Endodermal cell (in vitro differentiated cells): ENCODE measurements at regions not wholly inside any gene's neighbourhood (a gene's known extent, or its start where the extent isn't known, plus 50 kb on each side); places are given as distances from the start of the nearest gene placed in this dataset.

ENCODE experiments used
- DNase-seq: peaks from one replicate; pipeline ENCODE4 v3.0.0-alpha.2; 2017
- H3K27ac ChIP-seq: 2 replicates; pipeline ENCODE4 v1.5.1; 2013; ENCODE audit warnings: mild to moderate bottlenecking, low read depth, low read length, moderate library complexity
- H3K27me3 ChIP-seq: 2 replicates; pipeline ENCODE4 v1.6.1; 2013; ENCODE audit warnings: mild to moderate bottlenecking, low read length, moderate library complexity; ENCODE audit not compliant: insufficient read depth, control insufficient read depth, poor library complexity, severe bottlenecking
- H3K36me3 ChIP-seq: 2 replicates; pipeline ENCODE4 v1.7.0; 2013; ENCODE audit warnings: mild to moderate bottlenecking, low read length, moderate library complexity; ENCODE audit not compliant: control insufficient read depth, insufficient read depth
- H3K4me1 ChIP-seq: one replicate; pipeline ENCODE4 v1.7.0; 2013; ENCODE audit warnings: low read length; ENCODE audit not compliant: control insufficient read depth, insufficient read depth
- H3K4me3 ChIP-seq: 2 replicates; pipeline ENCODE4 v1.5.1; 2013; ENCODE audit warnings: mild to moderate bottlenecking, low read length, moderate library complexity
- H3K9ac ChIP-seq: 2 replicates; pipeline ENCODE4 v1.6.1; 2013; ENCODE audit warnings: mild to moderate bottlenecking, low read length, moderate library complexity; ENCODE audit not compliant: poor library complexity, severe bottlenecking; ENCODE audit errors: extremely low read depth
- H3K9me3 ChIP-seq: 2 replicates; pipeline ENCODE4 v1.6.1; 2013; ENCODE audit warnings: mild to moderate bottlenecking, low read length, moderate library complexity; ENCODE audit not compliant: control insufficient read depth
- H3K27ac Mint-ChIP-seq: 2 replicates; pipeline ENCODE4 v1.8.0; 2020; ENCODE audit warnings: mixed read lengths
- H3K27me3 Mint-ChIP-seq: 2 replicates; pipeline ENCODE4 v1.8.0; 2021; ENCODE audit warnings: mild to moderate bottlenecking, mixed read lengths; ENCODE audit not compliant: insufficient read depth
- H3K36me3 Mint-ChIP-seq: 2 replicates; pipeline ENCODE4 v1.8.0; 2020; ENCODE audit warnings: low read depth, mixed read lengths
- H3K4me1 Mint-ChIP-seq: 2 replicates; pipeline ENCODE4 v1.8.0; 2020; ENCODE audit warnings: mixed read lengths
- H3K4me3 Mint-ChIP-seq: 2 replicates; pipeline ENCODE4 v1.8.0; 2020; ENCODE audit warnings: mild to moderate bottlenecking, moderate library complexity, mixed read lengths
- H3K9me3 Mint-ChIP-seq: 2 replicates; pipeline ENCODE4 v1.8.0; 2020; ENCODE audit warnings: mild to moderate bottlenecking, mixed read lengths
- WGBS, 2 experiments: methylation state at CpG; one replicate each; pipeline versions ENCODE4 v1.1.5 to v1.1.7; 2013; ENCODE audit warnings: missing lambda C conversion rate in 2 of 2, mixed read lengths in 1 of 2; ENCODE audit not compliant: insufficient coverage in 1 of 2, insufficient read length in 1 of 2; 5-methylcytosine and 5-hydroxymethylcytosine counted together
- TF ChIP-seq, protein P1 (sequence below): fragments of 200-600 bp; sonication (generic); conservative IDR thresholded peaks from 2 replicates; pipeline ENCODE4 v1.5.0; 2021; ENCODE audit warnings: antibody characterized with exemption, mild to moderate bottlenecking

DNA sequence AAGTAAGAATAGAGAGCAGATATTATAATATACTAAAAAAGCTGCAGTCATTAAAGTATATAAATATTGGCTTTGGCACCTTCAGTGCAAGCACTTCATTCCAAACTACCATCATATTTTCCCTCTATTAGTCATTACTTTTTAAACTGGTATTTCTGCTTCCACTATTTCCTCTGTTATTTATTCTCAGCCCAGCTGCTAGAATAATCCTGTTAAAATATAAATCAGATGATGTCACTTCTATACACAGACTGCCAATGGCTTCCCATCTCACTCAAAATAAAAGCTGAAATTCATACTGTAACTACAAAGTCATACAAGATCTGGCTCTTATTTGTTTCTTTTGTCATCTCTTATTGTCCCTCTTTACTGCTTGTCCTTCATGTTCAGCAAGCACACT is 432.9 kb downstream of the TLE4 start:
- TF ChIP-seq, protein P1, sequence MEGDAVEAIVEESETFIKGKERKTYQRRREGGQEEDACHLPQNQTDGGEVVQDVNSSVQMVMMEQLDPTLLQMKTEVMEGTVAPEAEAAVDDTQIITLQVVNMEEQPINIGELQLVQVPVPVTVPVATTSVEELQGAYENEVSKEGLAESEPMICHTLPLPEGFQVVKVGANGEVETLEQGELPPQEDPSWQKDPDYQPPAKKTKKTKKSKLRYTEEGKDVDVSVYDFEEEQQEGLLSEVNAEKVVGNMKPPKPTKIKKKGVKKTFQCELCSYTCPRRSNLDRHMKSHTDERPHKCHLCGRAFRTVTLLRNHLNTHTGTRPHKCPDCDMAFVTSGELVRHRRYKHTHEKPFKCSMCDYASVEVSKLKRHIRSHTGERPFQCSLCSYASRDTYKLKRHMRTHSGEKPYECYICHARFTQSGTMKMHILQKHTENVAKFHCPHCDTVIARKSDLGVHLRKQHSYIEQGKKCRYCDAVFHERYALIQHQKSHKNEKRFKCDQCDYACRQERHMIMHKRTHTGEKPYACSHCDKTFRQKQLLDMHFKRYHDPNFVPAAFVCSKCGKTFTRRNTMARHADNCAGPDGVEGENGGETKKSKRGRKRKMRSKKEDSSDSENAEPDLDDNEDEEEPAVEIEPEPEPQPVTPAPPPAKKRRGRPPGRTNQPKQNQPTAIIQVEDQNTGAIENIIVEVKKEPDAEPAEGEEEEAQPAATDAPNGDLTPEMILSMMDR = no peak
- Mint-ChIP-seq H3K4me3 (no peak overlapping the region), H3K27me3 (peaks cover 2% of the 10 kb centered on the region), H3K4me1 (no peaks in the 10 kb centered on the region), H3K9me3 (no peaks in the 10 kb centered on the region), H3K36me3 (no peaks in the 10 kb centered on the region), H3K27ac (no peak overlapping the region)
- H3K9ac ChIP-seq = no peak overlapping the region
- no peaks in the 10 kb centered on the region for H3K27me3 ChIP-seq
- H3K9me3 ChIP-seq = no peaks in the 10 kb centered on the region
- DNase-seq = no peak
- no peak overlapping the region for H3K4me3 ChIP-seq
- H3K27ac ChIP-seq = no peak overlapping the region
- no peaks in the 10 kb centered on the region for H3K4me1 ChIP-seq
- H3K36me3 ChIP-seq = no peaks in the 10 kb centered on the region

DNA sequence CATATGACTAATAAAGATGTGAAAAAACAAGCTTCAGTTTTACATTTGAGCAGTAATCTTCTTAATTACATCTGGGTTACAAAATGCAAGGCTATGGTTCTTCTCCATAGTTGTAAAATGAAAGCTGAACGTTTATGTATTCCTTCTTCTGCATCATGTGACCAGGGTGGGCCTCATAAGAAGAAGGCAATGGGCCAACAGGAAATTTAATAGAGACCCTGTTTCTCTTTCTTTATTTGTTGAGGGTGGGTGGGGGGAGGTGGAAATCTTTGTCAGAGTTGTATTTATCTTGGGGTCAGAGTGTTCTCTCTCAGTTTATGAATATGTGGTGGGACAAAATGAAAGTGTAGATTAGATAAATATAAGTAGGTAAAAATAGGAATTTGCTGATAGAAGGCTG is 418.8 kb downstream of the TLE4 start:
- Mint-ChIP-seq H3K4me1 (peaks cover 9% of the 10 kb centered on the region), H3K4me3 (no peak overlapping the region), H3K27me3 (no peaks in the 10 kb centered on the region), H3K9me3 (no peaks in the 10 kb centered on the region), H3K36me3 (no peaks in the 10 kb centered on the region), H3K27ac (no peak overlapping the region)
- TF ChIP-seq, protein P1 = no peak
- H3K27ac ChIP-seq = no peak overlapping the region
- H3K9me3 ChIP-seq = no peaks in the 10 kb centered on the region
- no peak for DNase-seq
- no peaks in the 10 kb centered on the region for H3K36me3 ChIP-seq
- H3K9ac ChIP-seq = no peak overlapping the region
- no peaks in the 10 kb centered on the region for H3K27me3 ChIP-seq
- no peak overlapping the region for H3K4me3 ChIP-seq
- 85% methylated on average over 1 of the region's 1 CpG; no CpG with 5 or more reads in 1 of the 2 experiments for WGBS, 2 experiments
- peaks cover 4% of the 10 kb centered on the region for H3K4me1 ChIP-seq

DNA sequence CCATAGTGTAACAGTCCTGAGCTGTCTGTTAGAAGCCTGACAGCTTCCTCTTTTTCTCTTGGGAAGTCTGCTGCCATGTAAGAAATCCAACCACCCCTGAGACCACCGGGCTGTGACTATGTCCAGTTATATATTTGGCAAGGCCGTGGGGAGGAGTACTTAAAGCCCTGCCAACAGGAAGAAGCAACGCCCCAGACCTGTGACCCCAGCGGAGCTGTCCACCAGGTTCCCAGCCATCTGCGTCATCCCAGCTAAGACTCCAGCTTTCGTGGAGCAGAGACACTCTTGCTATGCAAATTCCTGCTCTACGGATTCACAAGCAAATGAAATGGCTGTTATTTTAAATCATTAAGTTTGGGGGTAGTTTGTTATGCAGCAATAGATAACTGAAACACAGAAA is 417.3 kb downstream of the TLE4 start:
- peaks cover 9% of the 10 kb centered on the region for H3K4me1 Mint-ChIP-seq
- H3K9ac ChIP-seq = no peak overlapping the region
- DNase-seq = no peak
- 78 to 88% methylated on average over 4 to 7 of the region's 7 CpGs for WGBS, 2 experiments
- H3K27me3 ChIP-seq = no peaks in the 10 kb centered on the region
- H3K27ac ChIP-seq = no peak overlapping the region
- H3K9me3 ChIP-seq = no peaks in the 10 kb centered on the region
- no peaks in the 10 kb centered on the region for H3K36me3 Mint-ChIP-seq
- TF ChIP-seq, protein P1 = no peak
- no peak overlapping the region for H3K27ac Mint-ChIP-seq
- H3K27me3 Mint-ChIP-seq = no peaks in the 10 kb centered on the region
- no peaks in the 10 kb centered on the region for H3K36me3 ChIP-seq
- no peak overlapping the region for H3K4me3 ChIP-seq
- no peak overlapping the region for H3K4me3 Mint-ChIP-seq
- peaks cover 4% of the 10 kb centered on the region for H3K4me1 ChIP-seq
- H3K9me3 Mint-ChIP-seq = no peaks in the 10 kb centered on the region
